Neuronal stem cell (in vitro differentiated cells): ENCODE measurements at regions not wholly inside any gene's neighbourhood (a gene's known extent, or its start where the extent isn't known, plus 50 kb on each side); places are given as distances from the start of the nearest gene placed in this dataset.
A peak's percentile ranks its signal among the peaks of the same experiment; 100 is the strongest.

Experiments
- DNase-seq: peaks from one replicate; pipeline ENCODE4 v3.0.0-alpha.2; 2013; ENCODE audit warnings: low spot score
- H2AFZ ChIP-seq: one replicate; pipeline ENCODE4 v1.6.1; 2013; ENCODE audit warnings: mild to moderate bottlenecking, low read length, inconsistent platforms
- H2AK5ac ChIP-seq: 2 replicates; pipeline ENCODE4 v1.6.1; 2013; ENCODE audit warnings: low read depth, mild to moderate bottlenecking, inconsistent platforms, low read length, moderate library complexity, mixed read lengths
- H2BK120ac ChIP-seq: 2 replicates; pipeline ENCODE4 v1.6.1; 2013; ENCODE audit warnings: low read depth, mild to moderate bottlenecking, inconsistent platforms, low read length, moderate library complexity, mixed read lengths
- H2BK12ac ChIP-seq: one replicate; pipeline ENCODE4 v1.6.1; 2013; ENCODE audit warnings: low read length, inconsistent platforms
- H2BK15ac ChIP-seq: 2 replicates; pipeline ENCODE4 v1.6.1; 2013; ENCODE audit warnings: mild to moderate bottlenecking, low read length, inconsistent platforms, mixed read lengths
- H2BK5ac ChIP-seq: one replicate; pipeline ENCODE4 v1.6.1; 2013; ENCODE audit warnings: inconsistent platforms, mild to moderate bottlenecking, low read length, moderate library complexity
- H3K14ac ChIP-seq: one replicate; pipeline ENCODE4 v1.6.1; 2013; ENCODE audit warnings: low read length, inconsistent platforms
- H3K18ac ChIP-seq: 2 replicates; pipeline ENCODE4 v1.6.1; 2013; ENCODE audit warnings: low read length, inconsistent platforms
- H3K23ac ChIP-seq: 2 replicates; pipeline ENCODE4 v1.6.1; 2013; ENCODE audit warnings: low read depth, mild to moderate bottlenecking, mixed read lengths, low read length, inconsistent platforms; ENCODE audit not compliant: poor library complexity
- H3K27ac ChIP-seq: replicated peaks from 3 replicates; pipeline ENCODE4 v1.5.1; 2013; ENCODE audit warnings: low read length, inconsistent platforms
- H3K27me3 ChIP-seq, 3 experiments: 2 replicates each; pipeline ENCODE4 v1.6.1; 2013; ENCODE audit warnings: low read length in 3 of 3, mild to moderate bottlenecking in 2 of 3, inconsistent platforms in 1 of 3, low read depth in 1 of 3, mixed read lengths in 1 of 3, moderate library complexity in 1 of 3; ENCODE audit not compliant: control insufficient read depth in 3 of 3, insufficient read depth in 3 of 3
- H3K36me3 ChIP-seq, 2 donors: replicated peaks in 1 of 2; 2 replicates each; pipeline ENCODE4 v1.6.1; 2013; ENCODE audit warnings: low read length in 2 of 2; ENCODE audit not compliant: control insufficient read depth in 2 of 2, insufficient read depth in 2 of 2
- H3K4ac ChIP-seq: 2 replicates; pipeline ENCODE4 v1.6.1; 2013; ENCODE audit warnings: inconsistent platforms, mild to moderate bottlenecking, low read length, moderate library complexity
- H3K4me1 ChIP-seq, 2 donors: 1 replicate in 1 of 2; 2 replicates in 1 of 2; pipeline ENCODE4 v1.6.1; 2013; ENCODE audit warnings: low read length in 2 of 2, low read depth in 1 of 2; ENCODE audit not compliant: control insufficient read depth in 2 of 2, insufficient read depth in 1 of 2
- H3K4me2 ChIP-seq: one replicate; pipeline ENCODE4 v1.6.1; 2013; ENCODE audit warnings: mild to moderate bottlenecking, low read length, inconsistent platforms; ENCODE audit not compliant: insufficient read depth, poor library complexity, severe bottlenecking
- H3K4me3 ChIP-seq, 2 donors: 2 replicates each; pipeline ENCODE4 v1.5.1; 2013; ENCODE audit warnings: low read length in 2 of 2, mild to moderate bottlenecking in 2 of 2, inconsistent platforms in 1 of 2, moderate library complexity in 1 of 2
- H3K79me1 ChIP-seq: one replicate; pipeline ENCODE4 v1.6.1; 2013; ENCODE audit warnings: low read depth, mild to moderate bottlenecking, inconsistent platforms, low read length, moderate library complexity
- H3K9ac ChIP-seq: one replicate; pipeline ENCODE4 v1.6.1; 2013; ENCODE audit warnings: mild to moderate bottlenecking, low read depth, low read length, inconsistent platforms; ENCODE audit not compliant: poor library complexity
- H3K9me3 ChIP-seq, 2 donors: replicated peaks in 1 of 2; 2 replicates each; pipeline versions ENCODE3 to v1.6.1; 2013; ENCODE audit warnings: low read length in 2 of 2, mild to moderate bottlenecking in 2 of 2, inconsistent platforms in 1 of 2, low read depth in 1 of 2, mixed read lengths in 1 of 2, moderate library complexity in 1 of 2; ENCODE audit not compliant: control insufficient read depth in 2 of 2, insufficient read depth in 1 of 2
- H4K8ac ChIP-seq: one replicate; pipeline ENCODE4 v1.6.1; 2013; ENCODE audit warnings: low read depth, mild to moderate bottlenecking, inconsistent platforms, low read length, moderate library complexity
- H4K91ac ChIP-seq: one replicate; pipeline ENCODE4 v1.6.1; 2013; ENCODE audit warnings: low read length, low read depth, mild to moderate bottlenecking, inconsistent platforms; ENCODE audit not compliant: poor library complexity
- WGBS, 2 donors: extraction: QIAGEN DNeasy Blood & Tissue Kit; methylation state at CpG; one replicate each; pipeline ENCODE4 v1.1.7; 2013; ENCODE audit warnings: missing lambda C conversion rate in 2 of 2, mixed read lengths in 1 of 2; ENCODE audit not compliant: insufficient read length in 2 of 2, insufficient replicate concordance in 1 of 2; ENCODE audit errors: extremely low coverage in 2 of 2; 5-methylcytosine and 5-hydroxymethylcytosine counted together

DNA sequence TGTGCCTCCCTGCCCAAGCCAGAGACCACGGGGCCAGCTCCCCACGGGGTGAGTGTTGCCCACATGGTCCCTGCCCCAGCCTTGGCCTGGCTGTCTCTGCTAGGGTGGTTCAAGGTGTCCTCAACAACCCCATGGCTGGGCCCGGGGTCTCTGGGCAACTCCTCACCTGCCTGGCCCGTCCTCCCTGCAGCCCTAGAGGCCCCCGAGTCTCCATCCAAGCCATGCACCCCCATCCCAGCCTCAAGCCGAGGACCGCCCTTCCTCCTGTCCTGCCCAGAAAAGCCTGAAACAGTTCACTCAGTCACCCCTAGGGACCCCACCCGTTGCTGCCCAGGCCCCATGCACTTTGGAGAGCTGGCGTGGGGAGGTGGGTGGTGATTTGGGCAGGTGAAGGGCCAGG is 120.9 kb downstream of the FAM53A start:
- H3K79me1 ChIP-seq = peaks cover 2% of the 10 kb centered on the region

DNA sequence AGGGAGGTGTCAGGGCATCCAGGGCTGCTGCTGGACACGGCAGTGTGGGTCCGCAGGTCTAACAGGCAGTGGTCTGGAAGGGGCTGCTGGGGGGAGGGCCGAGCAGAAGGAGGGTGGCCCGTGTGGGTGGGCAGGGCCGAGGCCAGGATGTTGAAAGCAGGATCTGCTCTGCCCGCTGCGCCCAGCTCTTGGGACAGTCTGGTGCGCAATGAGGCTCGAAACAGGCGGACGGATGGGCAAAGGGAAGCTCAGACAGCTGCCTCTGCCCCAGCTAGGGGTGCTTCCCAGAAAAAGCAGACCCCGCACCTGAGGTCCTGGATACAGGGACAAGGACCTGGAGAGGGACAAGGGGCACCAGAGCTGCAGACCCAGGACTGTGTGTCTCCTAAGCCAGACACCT is 121.3 kb downstream of the FAM53A start:
- H2AFZ ChIP-seq = no peak overlapping the region
- peak overlapping the region; percentile 63 for H3K14ac ChIP-seq
- H2BK15ac ChIP-seq = no peak overlapping the region
- DNase-seq = no peak
- peaks cover 0 to 46% (median 0%) of the 10 kb centered on the region in 3 experiments for H3K27me3 ChIP-seq
- peak overlapping the region; percentile 73 for H2BK12ac ChIP-seq
- WGBS, 2 donors = no CpG with 5 or more reads among the region's 12 CpGs
- H3K4ac ChIP-seq = peak overlapping the region; percentile 84
- H3K36me3 ChIP-seq = no peaks in the 10 kb centered on the region
- H3K79me1 ChIP-seq = peaks cover 2% of the 10 kb centered on the region
- no peaks in the 10 kb centered on the region for H3K9me3 ChIP-seq
- no peak overlapping the region for H3K9ac ChIP-seq
- H3K23ac ChIP-seq = peak overlapping the region; percentile 73
- peak overlapping the region; percentile 92 for H4K8ac ChIP-seq
- no peak overlapping the region for H3K4me2 ChIP-seq
- H3K4me3 ChIP-seq = no peak overlapping the region
- no peak overlapping the region for H2BK120ac ChIP-seq
- H2BK5ac ChIP-seq = peak overlapping the region; percentile 82
- H4K91ac ChIP-seq = no peak overlapping the region
- no peak overlapping the region for H3K27ac ChIP-seq
- H2AK5ac ChIP-seq = peak overlapping the region; percentile 96
- H3K4me1 ChIP-seq = no peaks in the 10 kb centered on the region
- peak overlapping the region; percentile 59 for H3K18ac ChIP-seq

More for the DNA sequence above, 120.9 kb downstream of the FAM53A start:
- Histone ChIP-seq H2BK120ac (peak overlapping the region; percentile 61), H4K91ac (peak overlapping the region; percentile 72), H3K9me3 (no peaks in the 10 kb centered on the region), H3K4me1 (no peaks in the 10 kb centered on the region), H2AFZ (no peak overlapping the region), H2BK12ac (peak overlapping the region; percentile 22), H3K4ac (no peak overlapping the region), H3K4me2 (no peak overlapping the region), H3K27me3 (peaks cover 0 to 41% (median 0%) of the 10 kb centered on the region in 3 experiments), H3K18ac (no peak overlapping the region), H3K4me3 (no peak overlapping the region), H3K27ac (no peak overlapping the region), H4K8ac (no peak overlapping the region), H2BK15ac (no peak overlapping the region), H3K9ac (peak overlapping the region; percentile 21), H2AK5ac (peak overlapping the region; percentile 96), H2BK5ac (peak overlapping the region; percentile 82), H3K14ac (no peak overlapping the region), H3K36me3 (no peaks in the 10 kb centered on the region), H3K23ac (no peak overlapping the region)
- DNase-seq = no peak
- no CpG with 5 or more reads among the region's 9 CpGs for WGBS, 2 donors

DNA sequence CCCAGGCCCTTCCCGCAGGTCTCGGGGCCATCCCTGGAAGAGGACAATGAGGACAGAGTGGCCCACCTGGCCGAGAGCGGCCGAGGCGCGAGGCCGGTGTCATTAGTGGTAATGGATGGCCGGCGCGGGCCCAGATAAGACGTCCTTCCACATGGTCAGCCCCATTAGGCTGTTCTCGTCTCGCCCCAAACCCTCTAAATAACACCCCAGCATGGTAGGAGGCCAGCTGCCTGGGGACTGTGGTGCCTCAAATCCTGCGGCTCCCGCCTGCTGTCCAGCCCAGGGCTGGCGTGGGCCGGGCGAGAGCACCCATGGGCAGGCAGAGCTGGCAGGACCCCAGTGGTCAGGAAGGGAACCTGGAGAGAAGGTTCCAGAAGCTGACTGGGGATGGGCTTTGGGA is 121.7 kb downstream of the FAM53A start:
- no peak overlapping the region for H2BK120ac ChIP-seq
- no peak overlapping the region for H3K27ac ChIP-seq
- H3K23ac ChIP-seq = peak overlapping the region; percentile 73
- peaks cover 2% of the 10 kb centered on the region for H3K79me1 ChIP-seq
- H4K91ac ChIP-seq = no peak overlapping the region
- H3K9me3 ChIP-seq = no peaks in the 10 kb centered on the region
- H3K9ac ChIP-seq = no peak overlapping the region
- H3K27me3 ChIP-seq = peaks cover 0 to 47% (median 0%) of the 10 kb centered on the region in 3 experiments
- no CpG with 5 or more reads among the region's 19 CpGs for WGBS, 2 donors
- no peak overlapping the region for H3K4me2 ChIP-seq
- peak overlapping the region; percentile 84 for H3K4ac ChIP-seq
- no peaks in the 10 kb centered on the region for H3K36me3 ChIP-seq
- H3K4me1 ChIP-seq = no peaks in the 10 kb centered on the region
- H3K4me3 ChIP-seq = no peak overlapping the region
- peak overlapping the region; percentile 63 for H3K14ac ChIP-seq
- H4K8ac ChIP-seq = peak overlapping the region; percentile 92
- no peak overlapping the region for H2BK5ac ChIP-seq
- H2BK12ac ChIP-seq = peak overlapping the region; percentile 73
- H2AFZ ChIP-seq = no peak overlapping the region
- DNase-seq = no peak
- H2BK15ac ChIP-seq = peak overlapping the region; percentile 26
- H2AK5ac ChIP-seq = peak overlapping the region; percentile 96
- peak overlapping the region; percentile 59 for H3K18ac ChIP-seq

DNA sequence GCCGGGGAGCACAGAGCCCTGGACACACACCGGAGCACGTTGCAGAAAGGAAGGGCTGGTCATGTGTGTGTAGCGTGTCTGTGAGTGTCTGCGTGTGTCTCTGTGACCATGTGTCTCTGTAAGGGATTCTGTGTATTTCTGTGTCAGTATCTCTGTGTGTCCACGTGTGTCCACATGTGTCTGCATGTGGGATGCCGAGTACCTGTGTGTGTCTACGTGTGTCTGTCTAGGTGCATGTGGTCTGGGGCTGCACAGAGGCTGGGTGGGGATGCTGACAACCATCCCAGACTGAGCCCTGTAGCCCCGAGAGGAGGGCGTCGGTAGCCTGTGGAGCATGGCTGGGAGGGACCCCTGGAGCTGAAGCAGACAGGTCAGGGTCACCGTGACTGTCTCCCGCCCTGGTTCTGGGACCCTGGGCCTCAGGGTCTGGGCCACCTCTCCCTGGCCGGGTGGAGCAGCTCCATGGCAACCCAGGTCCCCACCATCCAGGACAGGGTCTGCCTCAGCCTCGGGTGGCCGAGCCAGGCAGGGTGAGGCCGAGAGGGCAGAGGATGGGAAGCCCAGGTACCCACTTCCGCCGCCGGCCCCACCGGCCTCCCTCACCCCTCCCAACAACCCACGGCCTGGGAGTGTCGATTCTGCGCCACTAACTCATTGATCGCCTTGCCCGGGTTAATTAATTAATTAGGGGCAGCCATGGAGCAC is 122.7 kb downstream of the FAM53A start:
- H2AK5ac ChIP-seq = peak overlapping the region; percentile 32
- H3K79me1 ChIP-seq = peaks cover 2% of the 10 kb centered on the region

More for the DNA sequence above, 122.7 kb downstream of the FAM53A start:
- Histone ChIP-seq H3K18ac (peak overlapping the region; percentile 71), H4K8ac (peak overlapping the region; percentile 96), H3K27ac (no peak overlapping the region), H2BK5ac (no peak overlapping the region), H3K4me3 (peak overlapping the region in 1 of 2 donors; percentile 46), H2AFZ (no peak overlapping the region), H3K4me1 (peaks cover 0 to 2% of the 10 kb centered on the region in 2 donors), H2BK120ac (peak overlapping the region; percentile 61), H3K9me3 (no peaks in the 10 kb centered on the region), H2BK12ac (no peak overlapping the region), H3K4ac (peak overlapping the region; percentile 84), H3K14ac (peak overlapping the region; percentile 49), H3K27me3 (peaks cover 0 to 53% (median 2%) of the 10 kb centered on the region in 3 experiments), H3K23ac (peak overlapping the region; percentile 75), H4K91ac (no peak overlapping the region), H3K4me2 (no peak overlapping the region), H3K9ac (no peak overlapping the region), H3K36me3 (no peaks in the 10 kb centered on the region), H2BK15ac (peak overlapping the region; percentile 85)
- WGBS, 2 donors = no CpG with 5 or more reads among the region's 26 CpGs
- no peak for DNase-seq
